ENCODE measurements at regions not wholly inside any gene's neighbourhood (a gene's known extent, or its start where the extent isn't known, plus 50 kb on each side); places are given as distances from the start of the nearest gene placed in this dataset.

- H3K4me2 ChIP-seq (ENCODE audit: low read length): no peak overlapping the region
- no peak overlapping the region for H3K4me3 ChIP-seq (ENCODE audit: low read depth, low read length, poor library complexity, severe bottlenecking)
- no peaks in the 10 kb centered on the region for H4K20me1 ChIP-seq (ENCODE audit: insufficient read depth, low read length)
- POLR2A ChIA-PET: interaction anchor here (0.5 to 1.0 kb wide), 9 partner anchors 8 to 842 kb away, joined by 3 to 8 read pairs (median 4); no protein-coding TSS in a partner anchor
- H3K36me3 ChIP-seq (ENCODE audit: insufficient read depth, low read length): no peaks in the 10 kb centered on the region
- H3K79me2 ChIP-seq (ENCODE audit: insufficient read depth, low read depth, low read length): no peaks in the 10 kb centered on the region
- no peaks in the 10 kb centered on the region for H3K9me3 ChIP-seq (ENCODE audit: low read length)
- TF ChIP-seq EZH2phosphoT487 (IDR thresholded peaks at IDR 0.05; ENCODE audit: borderline replicate concordance, low read depth, low read length): no peak
- TF ChIP-seq, protein P1, sequence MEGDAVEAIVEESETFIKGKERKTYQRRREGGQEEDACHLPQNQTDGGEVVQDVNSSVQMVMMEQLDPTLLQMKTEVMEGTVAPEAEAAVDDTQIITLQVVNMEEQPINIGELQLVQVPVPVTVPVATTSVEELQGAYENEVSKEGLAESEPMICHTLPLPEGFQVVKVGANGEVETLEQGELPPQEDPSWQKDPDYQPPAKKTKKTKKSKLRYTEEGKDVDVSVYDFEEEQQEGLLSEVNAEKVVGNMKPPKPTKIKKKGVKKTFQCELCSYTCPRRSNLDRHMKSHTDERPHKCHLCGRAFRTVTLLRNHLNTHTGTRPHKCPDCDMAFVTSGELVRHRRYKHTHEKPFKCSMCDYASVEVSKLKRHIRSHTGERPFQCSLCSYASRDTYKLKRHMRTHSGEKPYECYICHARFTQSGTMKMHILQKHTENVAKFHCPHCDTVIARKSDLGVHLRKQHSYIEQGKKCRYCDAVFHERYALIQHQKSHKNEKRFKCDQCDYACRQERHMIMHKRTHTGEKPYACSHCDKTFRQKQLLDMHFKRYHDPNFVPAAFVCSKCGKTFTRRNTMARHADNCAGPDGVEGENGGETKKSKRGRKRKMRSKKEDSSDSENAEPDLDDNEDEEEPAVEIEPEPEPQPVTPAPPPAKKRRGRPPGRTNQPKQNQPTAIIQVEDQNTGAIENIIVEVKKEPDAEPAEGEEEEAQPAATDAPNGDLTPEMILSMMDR (conservative IDR thresholded peaks at IDR 0.05; ENCODE audit: low read length): no peak
- no peaks in the 10 kb centered on the region for H3K4me1 ChIP-seq (ENCODE audit: insufficient read depth, low read length, poor library complexity, severe bottlenecking)
- CTCF ChIA-PET (ENCODE audit: unreplicated experiment): no interaction called here
- H2AFZ ChIP-seq (ENCODE audit: low read length): no peak overlapping the region
- no peaks in the 10 kb centered on the region for H3K9me2 ChIP-seq (ENCODE audit: insufficient read depth, low read length)
- DNase-seq (ENCODE audit: low spot score): no peak
- no peak overlapping the region for H3K27ac ChIP-seq (ENCODE audit: low read depth, low read length, poor library complexity, severe bottlenecking)
- intact Hi-C loops (cut with micrococcal nuclease; ENCODE audit: unreplicated experiment): no loop called here
- BruUV-seq (replicated peaks): no TSS peak
Observed at GRCh38 chr10:20552382-20552781, 344.7 kb downstream of the NEBL start.

GRCh38 chr10:20551761-20552160 is 345.4 kb downstream of the NEBL start:
- CTCF ChIA-PET (ENCODE audit: unreplicated experiment): no interaction called here
- intact Hi-C loops (cut with micrococcal nuclease; ENCODE audit: unreplicated experiment): no loop called here

More at GRCh38 chr10:20551761-20552160, 345.4 kb downstream of the NEBL start:
- no peaks in the 10 kb centered on the region for H3K9me2 ChIP-seq (ENCODE audit: insufficient read depth, low read length)
- H4K20me1 ChIP-seq (ENCODE audit: insufficient read depth, low read length): no peaks in the 10 kb centered on the region
- H3K27ac ChIP-seq (ENCODE audit: low read depth, low read length, poor library complexity, severe bottlenecking): no peak overlapping the region
- no peak for DNase-seq (ENCODE audit: low spot score)
- no peak overlapping the region for H3K4me2 ChIP-seq (ENCODE audit: low read length)
- no peaks in the 10 kb centered on the region for H3K4me1 ChIP-seq (ENCODE audit: insufficient read depth, low read length, poor library complexity, severe bottlenecking)
- no peaks in the 10 kb centered on the region for H3K79me2 ChIP-seq (ENCODE audit: insufficient read depth, low read depth, low read length)
- H3K4me3 ChIP-seq (ENCODE audit: low read depth, low read length, poor library complexity, severe bottlenecking): no peak overlapping the region
- H3K9me3 ChIP-seq (ENCODE audit: low read length): no peaks in the 10 kb centered on the region
- no peaks in the 10 kb centered on the region for H3K36me3 ChIP-seq (ENCODE audit: insufficient read depth, low read length)
- H2AFZ ChIP-seq (ENCODE audit: low read length): no peak overlapping the region
- no TSS peak for BruUV-seq (replicated peaks)
- no peak for TF ChIP-seq EZH2phosphoT487 (IDR thresholded peaks at IDR 0.05; ENCODE audit: borderline replicate concordance, low read depth, low read length)
- TF ChIP-seq, protein P1 (conservative IDR thresholded peaks at IDR 0.05; ENCODE audit: low read length): no peak
- POLR2A ChIA-PET: interaction anchor here (0.6 to 1.0 kb wide), 3 partner anchors 16 to 1610 kb away, joined by 3 to 6 read pairs (median 3); no protein-coding TSS in a partner anchor
